ENCODE measurements at regions not wholly inside any gene's neighbourhood (a gene's known extent, or its start where the extent isn't known, plus 50 kb on each side); places are given as distances from the start of the nearest gene placed in this dataset.
A peak's percentile ranks its signal among the peaks of the same experiment; 100 is the strongest.
"Not testable (repeated sequence)": the region's sequence is repeated elsewhere in the genome, so short reads cannot be mapped to it uniquely, and the experiment has no call there.

DNA sequence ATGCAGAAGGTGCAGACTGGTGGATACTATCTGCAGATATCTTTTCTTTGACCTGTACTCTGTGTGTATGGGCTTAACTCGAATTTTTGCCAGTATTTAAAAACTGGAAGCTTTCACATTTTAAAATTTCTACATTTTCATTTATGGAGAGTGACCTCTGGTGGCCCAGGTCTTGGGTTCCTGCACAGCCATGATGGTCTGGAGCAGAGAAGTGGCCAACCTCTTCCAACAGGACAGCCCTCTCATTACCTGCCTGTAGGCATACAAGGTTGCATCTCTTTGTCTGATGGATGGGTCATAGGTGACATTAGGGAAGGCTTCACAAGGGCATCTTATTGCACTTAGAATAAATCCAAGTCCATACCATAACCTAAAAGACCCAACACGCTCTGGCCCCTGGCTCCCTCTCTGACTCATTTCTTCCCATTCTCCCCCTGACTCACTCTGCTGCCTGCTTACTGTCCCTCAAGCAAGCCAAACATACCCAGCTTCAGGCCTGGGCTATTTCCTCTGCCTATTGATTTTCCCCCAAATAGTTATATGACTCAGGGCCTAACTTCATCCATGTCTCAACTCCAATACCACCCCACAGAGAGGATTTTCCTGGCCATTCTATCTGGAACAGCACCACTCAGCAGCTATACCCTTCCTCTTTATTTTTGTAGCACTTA lies 113.3 kb upstream of the SLC1A3 start:
- Mint-ChIP-seq H3K27ac (no peak overlapping the region), H3K9me3 (no peaks in the 10 kb centered on the region), H3K27me3 (no peaks in the 10 kb centered on the region), H3K4me3 (no peak overlapping the region), H3K4me1 (no peaks in the 10 kb centered on the region), H3K36me3 (no peaks in the 10 kb centered on the region)
- CTCF ChIA-PET: no interaction called here
- DNase-seq: no peak

DNA sequence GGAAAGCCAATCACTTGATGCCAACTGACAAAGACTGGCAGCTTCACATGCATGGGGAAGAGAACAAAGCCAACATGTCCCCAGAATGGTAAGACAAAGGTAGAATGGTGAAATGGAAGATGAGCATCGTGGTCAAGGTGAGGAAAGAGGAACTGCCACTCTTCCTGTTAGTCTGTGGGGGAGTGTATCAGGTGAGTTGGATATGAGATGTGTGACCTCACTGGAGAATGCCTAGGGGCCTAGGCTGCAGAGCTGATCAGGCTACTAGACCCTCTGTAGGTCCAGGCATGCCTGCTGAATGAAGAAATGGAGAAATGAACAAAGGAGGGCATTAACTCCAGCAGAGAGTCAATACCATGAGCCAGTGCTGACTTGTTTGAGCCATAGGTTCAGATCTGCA lies 112.4 kb upstream of the SLC1A3 start:
- CTCF ChIA-PET: interaction anchor here (0.7 to 2.1 kb wide), 2 partner anchors 12 to 88 kb away, joined by 3 to 6 read pairs; no protein-coding TSS in a partner anchor
- H3K36me3 Mint-ChIP-seq: no peaks in the 10 kb centered on the region
- no peaks in the 10 kb centered on the region for H3K9me3 Mint-ChIP-seq
- DNase-seq: no peak
- no peak overlapping the region for H3K27ac Mint-ChIP-seq
- peaks cover under 1% of the 10 kb centered on the region for H3K27me3 Mint-ChIP-seq
- no peaks in the 10 kb centered on the region for H3K4me1 Mint-ChIP-seq
- no peak overlapping the region for H3K4me3 Mint-ChIP-seq

DNA sequence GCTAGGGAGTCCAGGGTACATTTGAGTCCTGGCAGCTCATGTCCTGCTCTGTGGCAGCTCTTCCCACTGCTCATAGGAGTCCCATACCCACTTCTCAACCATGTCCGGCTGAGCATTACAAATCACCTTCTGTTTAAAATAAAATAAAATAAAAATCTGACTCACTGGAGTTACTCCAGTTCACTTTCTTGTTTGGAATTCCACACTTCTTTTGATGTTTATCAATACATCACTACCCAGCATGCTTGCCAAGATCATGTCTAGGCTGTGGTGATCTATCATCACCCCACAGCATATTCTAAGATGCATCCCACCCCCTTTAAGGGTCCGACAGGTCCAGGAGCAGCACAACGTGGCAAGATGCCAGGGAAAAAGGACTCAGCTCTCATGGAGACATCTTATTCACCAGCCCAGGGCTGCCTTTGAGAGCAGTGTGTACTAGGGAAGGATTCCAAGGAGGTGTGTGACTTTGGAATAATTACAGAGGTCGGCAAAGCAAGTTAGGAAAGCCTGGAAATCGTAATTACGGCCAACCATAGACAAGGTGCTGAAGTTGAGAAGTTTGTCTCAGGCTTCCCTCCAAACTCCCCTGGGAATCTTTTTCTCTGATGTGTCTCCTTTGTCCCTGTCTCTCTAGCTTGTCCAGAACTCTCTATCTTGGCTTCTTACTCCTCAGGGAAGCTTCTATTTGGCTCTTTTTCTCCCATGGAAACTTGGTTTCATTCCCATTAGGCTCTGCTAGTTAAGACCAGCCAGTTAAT lies 111.4 kb upstream of the SLC1A3 start:
- no peaks in the 10 kb centered on the region for H3K4me1 Mint-ChIP-seq
- no peaks in the 10 kb centered on the region for H3K36me3 Mint-ChIP-seq
- no peak overlapping the region for H3K27ac Mint-ChIP-seq
- no peaks in the 10 kb centered on the region for H3K9me3 Mint-ChIP-seq
- CTCF ChIA-PET: interaction anchor here (1.2 to 2.1 kb wide), 2 partner anchors 12 to 13 kb away, joined by 3 to 6 read pairs; no protein-coding TSS in a partner anchor
- H3K27me3 Mint-ChIP-seq: peaks cover 5% of the 10 kb centered on the region
- no peak for DNase-seq
- no peak overlapping the region for H3K4me3 Mint-ChIP-seq

- H3K4me1 Mint-ChIP-seq: no peaks in the 10 kb centered on the region
- H3K27me3 Mint-ChIP-seq: peaks cover 8% of the 10 kb centered on the region
- H3K9me3 Mint-ChIP-seq: no peaks in the 10 kb centered on the region
- no peaks in the 10 kb centered on the region for H3K36me3 Mint-ChIP-seq
- no peak overlapping the region for H3K4me3 Mint-ChIP-seq
- no peak overlapping the region for H3K27ac Mint-ChIP-seq
- DNase-seq: no peak
- CTCF ChIA-PET: interaction anchor here (1.2 to 2.1 kb wide), 2 partner anchors 11 to 12 kb away, joined by 3 to 6 read pairs; no protein-coding TSS in a partner anchor
These were observed 110.8 kb upstream of the SLC1A3 start for GRCh38 chr5:36495611-36496010.

- Mint-ChIP-seq H3K4me1 (no peaks in the 10 kb centered on the region), H3K4me3 (no peak overlapping the region), H3K27ac (no peak overlapping the region), H3K9me3 (no peaks in the 10 kb centered on the region), H3K27me3 (peaks cover 8% of the 10 kb centered on the region), H3K36me3 (no peaks in the 10 kb centered on the region)
- DNase-seq: no peak
- CTCF ChIA-PET: no interaction called here
These were observed 109.9 kb upstream of the SLC1A3 start for GRCh38 chr5:36496471-36496870.

DNA sequence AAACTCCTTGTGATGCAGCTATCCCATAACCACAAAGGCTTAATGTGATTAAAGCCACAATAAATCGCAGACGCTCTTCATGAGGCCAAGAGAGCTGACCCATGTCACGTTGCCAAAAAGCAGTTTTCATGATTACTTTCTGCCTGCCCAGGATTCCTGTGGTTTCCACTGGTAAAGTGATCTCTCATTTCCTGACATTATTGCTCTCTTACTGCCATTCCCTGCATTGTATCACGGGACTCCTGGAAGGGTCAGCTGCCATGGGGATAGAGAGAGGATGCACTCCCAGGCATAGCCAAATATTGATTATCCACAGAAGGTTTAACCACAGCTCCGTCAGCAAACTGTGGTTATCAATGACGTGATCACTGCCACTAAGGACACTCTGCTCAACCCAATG lies 103.8 kb upstream of the SLC1A3 start:
- H3K36me3 Mint-ChIP-seq: no peaks in the 10 kb centered on the region
- no peak overlapping the region for H3K27ac Mint-ChIP-seq
- CTCF ChIA-PET: interaction anchor here (0.7 to 2.4 kb wide), 4 partner anchors 38 to 423 kb away, joined by 3 to 8 read pairs (median 3); no protein-coding TSS in a partner anchor
- no peak overlapping the region for H3K4me3 Mint-ChIP-seq
- peaks cover 12% of the 10 kb centered on the region for H3K27me3 Mint-ChIP-seq
- H3K9me3 Mint-ChIP-seq: no peaks in the 10 kb centered on the region
- H3K4me1 Mint-ChIP-seq: peaks cover 2% of the 10 kb centered on the region
- DNase-seq: no peak

GRCh38 chr5:36505021-36505420 lies 101.4 kb upstream of the SLC1A3 start:
- H3K27ac Mint-ChIP-seq: no peak overlapping the region
- no peaks in the 10 kb centered on the region for H3K9me3 Mint-ChIP-seq
- peaks cover 18% of the 10 kb centered on the region for H3K27me3 Mint-ChIP-seq
- DNase-seq: no peak
- peaks cover 4% of the 10 kb centered on the region for H3K4me1 Mint-ChIP-seq
- no peak overlapping the region for H3K4me3 Mint-ChIP-seq
- CTCF ChIA-PET: interaction anchor here (0.7 to 5.1 kb wide), 9 partner anchors 14 to 426 kb away, joined by 3 to 36 read pairs (median 4); partner anchors contain the start of gene NADK2
- H3K36me3 Mint-ChIP-seq: no peaks in the 10 kb centered on the region

- Mint-ChIP-seq H3K4me1 (peaks cover 4% of the 10 kb centered on the region), H3K27ac (no peak overlapping the region), H3K36me3 (no peaks in the 10 kb centered on the region), H3K27me3 (peaks cover 15% of the 10 kb centered on the region), H3K9me3 (no peaks in the 10 kb centered on the region), H3K4me3 (no peak overlapping the region)
- DNase-seq: peak; percentile 80
- CTCF ChIA-PET: interaction anchor here (0.6 to 5.1 kb wide), 10 partner anchors 12 to 429 kb away, joined by 3 to 36 read pairs (median 3); no protein-coding TSS in a partner anchor
These were observed 99.0 kb upstream of the SLC1A3 start for GRCh38 chr5:36507332-36507952.

DNA sequence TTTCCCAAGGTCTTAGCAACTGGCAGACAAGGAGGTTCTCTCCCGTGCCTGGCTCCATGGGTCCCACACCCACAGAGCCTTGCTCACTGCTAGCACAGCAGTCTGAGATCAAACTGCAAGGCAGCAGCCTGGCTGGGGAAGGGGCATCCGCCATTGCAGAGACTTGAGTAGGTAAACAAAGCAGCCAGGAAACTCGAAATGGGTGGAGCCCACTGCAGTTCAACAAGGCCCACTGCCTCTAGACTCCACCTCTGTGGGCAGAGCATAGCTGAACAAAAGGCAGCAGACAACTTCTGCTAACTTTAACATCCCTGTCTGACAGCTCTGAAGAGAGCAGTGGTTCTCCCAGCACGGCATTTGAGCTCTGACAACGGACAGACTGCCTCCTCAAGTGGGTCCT lies 98.1 kb upstream of the SLC1A3 start:
- not testable (repeated sequence) for DNase-seq, H3K4me1 Mint-ChIP-seq, H3K9me3 Mint-ChIP-seq, H3K36me3 Mint-ChIP-seq, H3K4me3 Mint-ChIP-seq, H3K27ac Mint-ChIP-seq
- CTCF ChIA-PET: interaction anchor here (0.9 to 3.6 kb wide), 7 partner anchors 13 to 430 kb away, joined by 3 to 19 read pairs (median 3); no protein-coding TSS in a partner anchor
- H3K27me3 Mint-ChIP-seq: peaks cover 15% of the 10 kb centered on the region

GRCh38 chr5:36513647-36514046 lies 92.8 kb upstream of the SLC1A3 start:
- CTCF ChIA-PET, H3K36me3 Mint-ChIP-seq, H3K4me1 Mint-ChIP-seq, H3K27me3 Mint-ChIP-seq, H3K27ac Mint-ChIP-seq, H3K9me3 Mint-ChIP-seq, H3K4me3 Mint-ChIP-seq, DNase-seq: not testable (repeated sequence)

GRCh38 chr5:36519881-36520280 lies 86.5 kb upstream of the SLC1A3 start:
- Mint-ChIP-seq H3K4me1 (no peaks in the 10 kb centered on the region), H3K27ac (no peak overlapping the region), H3K27me3 (no peaks in the 10 kb centered on the region), H3K36me3 (no peaks in the 10 kb centered on the region), H3K9me3 (no peaks in the 10 kb centered on the region), H3K4me3 (no peak overlapping the region)
- CTCF ChIA-PET: no interaction called here
- no peak for DNase-seq

DNA sequence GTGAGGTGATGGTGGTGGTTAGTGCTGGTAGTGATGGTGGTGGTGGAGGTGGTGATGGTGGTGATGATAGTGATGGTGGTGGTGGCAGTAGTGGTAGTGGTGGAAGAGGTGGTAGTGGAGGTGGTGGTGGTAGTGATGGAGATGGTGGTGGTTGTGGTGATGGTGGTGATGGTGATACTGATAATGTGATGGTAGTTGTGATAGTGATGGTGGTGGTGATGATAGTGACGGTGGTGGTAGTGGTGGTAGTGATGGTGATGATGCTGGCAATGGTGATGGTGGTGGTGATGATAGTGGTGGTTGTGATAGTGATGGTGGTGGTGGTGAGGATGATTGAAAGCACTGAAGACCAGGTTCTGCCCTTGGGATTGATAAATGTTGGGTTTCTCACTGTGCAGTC lies 85.2 kb upstream of the SLC1A3 start:
- CTCF ChIA-PET: no interaction called here
- H3K36me3 Mint-ChIP-seq: no peaks in the 10 kb centered on the region
- H3K27ac Mint-ChIP-seq: no peak overlapping the region
- H3K27me3 Mint-ChIP-seq: no peaks in the 10 kb centered on the region
- no peak for DNase-seq
- H3K4me1 Mint-ChIP-seq: no peaks in the 10 kb centered on the region
- no peaks in the 10 kb centered on the region for H3K9me3 Mint-ChIP-seq
- no peak overlapping the region for H3K4me3 Mint-ChIP-seq

DNA sequence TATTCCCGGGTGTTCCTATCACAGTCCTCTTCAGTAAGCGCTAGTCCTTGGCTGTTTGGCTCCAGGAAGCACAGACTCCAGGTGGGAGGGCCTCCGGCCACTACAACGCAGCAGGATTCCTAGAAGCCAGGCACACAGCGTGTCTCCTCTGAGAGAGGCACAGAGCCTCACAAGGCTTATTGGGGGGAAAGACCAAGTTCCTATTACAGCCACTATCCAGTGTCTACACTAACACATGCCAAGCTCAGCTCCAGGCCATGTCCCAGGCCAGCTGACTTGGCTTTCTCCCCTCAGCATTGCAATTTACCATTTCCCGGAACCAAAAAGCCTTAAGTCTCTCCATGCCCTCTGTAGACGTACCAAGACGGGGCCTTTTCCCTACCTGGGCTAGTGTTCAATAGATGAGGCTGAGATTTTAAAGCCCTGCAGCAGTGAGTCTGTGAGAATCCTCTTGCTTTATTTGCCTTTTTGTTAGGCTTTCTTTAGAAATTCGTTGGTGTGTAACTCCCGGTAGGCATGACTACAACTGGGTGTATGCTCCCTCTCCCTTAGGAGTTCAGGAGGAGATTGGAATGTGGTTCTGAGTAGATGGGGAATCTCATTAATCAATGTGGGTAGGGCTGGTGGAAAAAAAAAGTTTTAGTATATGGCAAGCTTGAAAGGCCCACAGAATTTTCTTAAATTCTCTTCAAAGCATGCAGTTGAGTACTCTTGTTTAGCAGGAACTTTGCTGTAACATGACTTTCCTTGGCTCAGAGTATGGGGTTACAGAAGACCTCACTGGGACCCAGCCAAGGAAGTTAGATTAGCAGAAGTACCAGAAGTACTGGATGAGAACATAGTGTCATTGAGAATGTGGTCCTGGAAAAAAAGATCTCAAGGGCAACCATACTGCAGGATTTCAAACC lies 84.3 kb upstream of the SLC1A3 start:
- no peaks in the 10 kb centered on the region for H3K4me1 Mint-ChIP-seq
- CTCF ChIA-PET: no interaction called here
- no peak overlapping the region for H3K4me3 Mint-ChIP-seq
- no peak overlapping the region for H3K27ac Mint-ChIP-seq
- H3K27me3 Mint-ChIP-seq: peaks cover 3% of the 10 kb centered on the region
- DNase-seq: no peak
- no peaks in the 10 kb centered on the region for H3K9me3 Mint-ChIP-seq
- H3K36me3 Mint-ChIP-seq: no peaks in the 10 kb centered on the region

DNA sequence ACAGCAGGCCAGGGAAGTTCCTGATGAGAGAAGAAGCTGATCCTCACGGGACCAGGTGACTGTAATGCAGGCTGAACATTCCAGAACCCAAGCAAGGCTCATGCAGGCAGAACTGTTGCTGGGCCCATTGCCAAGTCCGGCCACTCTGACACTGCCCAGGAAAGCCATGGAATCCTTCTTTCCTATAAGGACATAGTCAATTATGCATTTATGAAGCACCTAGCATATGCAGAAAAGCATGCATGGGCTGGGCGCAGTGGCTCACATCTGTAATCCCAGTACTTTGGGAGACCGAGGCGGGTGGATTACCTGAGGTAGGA lies 83.7 kb upstream of the SLC1A3 start:
- Mint-ChIP-seq H3K4me3 (no peak overlapping the region), H3K9me3 (no peaks in the 10 kb centered on the region)
- CTCF ChIA-PET: no interaction called here

More for the DNA sequence above, 83.7 kb upstream of the SLC1A3 start:
- DNase-seq: no peak
- Mint-ChIP-seq H3K27me3 (peaks cover 3% of the 10 kb centered on the region), H3K4me1 (no peaks in the 10 kb centered on the region), H3K27ac (no peak overlapping the region), H3K36me3 (no peaks in the 10 kb centered on the region)
